ENCODE measurements at regions not wholly inside any gene's neighbourhood (a gene's known extent, or its start where the extent isn't known, plus 50 kb on each side); places are given as distances from the start of the nearest gene placed in this dataset.

DNA sequence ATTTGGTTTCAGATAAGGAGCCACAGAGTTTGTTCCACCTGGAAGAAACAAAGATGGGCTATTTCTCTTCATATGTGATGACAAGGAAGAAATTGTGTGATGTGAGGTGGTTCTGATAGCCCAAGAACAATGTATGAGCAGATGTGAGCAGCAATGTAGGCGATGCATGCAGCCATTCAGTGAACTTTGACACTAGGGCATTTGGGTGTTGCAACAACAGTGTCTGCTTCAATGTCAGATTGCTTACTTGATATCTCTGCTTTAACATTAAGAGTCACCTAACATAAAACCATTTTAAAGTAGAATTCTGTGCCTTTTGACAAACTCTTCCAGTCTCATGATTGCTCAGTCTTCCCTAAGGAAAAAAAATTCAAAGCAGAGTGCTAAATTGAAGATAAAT, 865.4 kb downstream of the SLITRK6 start:
- Histone ChIP-seq H3K27me3 (no peaks in the 10 kb centered on the region), H3K9ac (ENCODE audit: low read depth in 2 of 2, low read length in 2 of 2) (no peak overlapping the region), H3K4me3 (no peak overlapping the region), H3K27ac (no peak overlapping the region), H3K9me3 (no peaks in the 10 kb centered on the region), H3K4me1 (no peaks in the 10 kb centered on the region), H3K36me3 (no peaks in the 10 kb centered on the region)
- DNase-seq: no peak
- TF ChIP-seq, protein P1, sequence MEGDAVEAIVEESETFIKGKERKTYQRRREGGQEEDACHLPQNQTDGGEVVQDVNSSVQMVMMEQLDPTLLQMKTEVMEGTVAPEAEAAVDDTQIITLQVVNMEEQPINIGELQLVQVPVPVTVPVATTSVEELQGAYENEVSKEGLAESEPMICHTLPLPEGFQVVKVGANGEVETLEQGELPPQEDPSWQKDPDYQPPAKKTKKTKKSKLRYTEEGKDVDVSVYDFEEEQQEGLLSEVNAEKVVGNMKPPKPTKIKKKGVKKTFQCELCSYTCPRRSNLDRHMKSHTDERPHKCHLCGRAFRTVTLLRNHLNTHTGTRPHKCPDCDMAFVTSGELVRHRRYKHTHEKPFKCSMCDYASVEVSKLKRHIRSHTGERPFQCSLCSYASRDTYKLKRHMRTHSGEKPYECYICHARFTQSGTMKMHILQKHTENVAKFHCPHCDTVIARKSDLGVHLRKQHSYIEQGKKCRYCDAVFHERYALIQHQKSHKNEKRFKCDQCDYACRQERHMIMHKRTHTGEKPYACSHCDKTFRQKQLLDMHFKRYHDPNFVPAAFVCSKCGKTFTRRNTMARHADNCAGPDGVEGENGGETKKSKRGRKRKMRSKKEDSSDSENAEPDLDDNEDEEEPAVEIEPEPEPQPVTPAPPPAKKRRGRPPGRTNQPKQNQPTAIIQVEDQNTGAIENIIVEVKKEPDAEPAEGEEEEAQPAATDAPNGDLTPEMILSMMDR (IDR thresholded peaks at IDR 0.05): no peak
- intact Hi-C loops (cut with DNase I): no loop called here

DNA sequence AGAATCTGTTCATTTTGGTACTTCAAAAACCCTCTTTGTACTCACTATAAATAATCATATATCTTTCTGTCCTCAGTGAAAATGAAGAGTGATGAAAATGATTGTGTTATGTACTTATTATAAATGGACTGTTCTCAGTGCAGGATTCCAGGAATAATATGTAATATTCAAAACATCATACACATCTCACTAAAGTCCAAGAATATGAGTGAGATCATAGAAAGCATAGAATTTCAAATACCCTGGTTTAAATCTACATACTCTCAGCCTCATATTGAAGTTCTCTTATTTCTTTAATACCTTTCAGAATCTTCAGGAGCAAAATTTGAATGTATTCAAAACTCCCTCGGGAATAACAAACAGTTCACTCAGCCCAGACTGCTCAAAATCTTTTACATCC, 868.0 kb downstream of the SLITRK6 start:
- Histone ChIP-seq H3K4me1 (no peaks in the 10 kb centered on the region), H3K9ac (ENCODE audit: low read depth in 2 of 2, low read length in 2 of 2) (no peak overlapping the region), H3K4me3 (no peak overlapping the region), H3K9me3 (no peaks in the 10 kb centered on the region), H3K27ac (no peak overlapping the region), H3K36me3 (no peaks in the 10 kb centered on the region), H3K27me3 (no peaks in the 10 kb centered on the region)
- DNase-seq: no peak
- TF ChIP-seq, protein P1 (IDR thresholded peaks at IDR 0.05): no peak
- intact Hi-C loops (cut with DNase I): no loop called here

DNA sequence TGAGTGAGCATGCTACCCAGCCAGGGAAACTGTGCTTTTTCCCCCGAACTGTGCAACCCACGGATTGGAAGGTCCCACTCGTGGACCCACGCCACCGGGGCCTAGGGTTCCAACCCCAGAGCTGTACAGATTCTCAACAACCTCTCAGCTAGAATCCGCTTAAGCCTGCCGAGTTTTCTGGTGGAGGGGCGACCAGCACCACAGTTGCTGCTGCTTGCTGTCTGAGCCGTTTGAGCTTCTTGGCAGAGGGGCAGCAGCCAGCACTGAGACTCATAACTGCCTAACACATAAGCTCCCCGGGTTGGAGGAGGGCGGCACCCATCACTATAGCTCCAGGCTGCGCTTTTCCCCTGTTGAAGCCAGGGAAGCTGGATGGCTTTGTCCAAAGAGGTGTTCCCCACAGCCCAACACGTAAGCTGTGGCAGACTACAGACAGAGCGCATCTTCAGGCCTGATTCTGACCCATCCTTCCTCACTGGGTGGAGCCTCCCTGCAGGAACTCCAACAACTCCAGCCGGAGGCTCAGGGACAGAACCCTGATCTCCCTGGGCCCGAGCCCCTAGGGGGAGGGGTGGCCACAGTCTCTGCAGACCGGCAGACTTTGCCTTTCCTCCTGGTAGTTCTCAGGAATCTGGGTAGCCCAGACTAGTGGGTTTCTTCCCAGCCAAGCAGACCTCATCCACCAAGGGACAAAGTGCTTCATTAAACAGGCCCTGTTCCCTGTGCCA, 871.6 kb downstream of the SLITRK6 start:
- TF ChIP-seq, protein P1 (IDR thresholded peaks at IDR 0.05): no peak
- no peak for DNase-seq
- intact Hi-C loops (cut with DNase I): no loop called here
- H3K27ac ChIP-seq: no peak overlapping the region
- no peaks in the 10 kb centered on the region for H3K4me1 ChIP-seq
- no peaks in the 10 kb centered on the region for H3K36me3 ChIP-seq
- H3K4me3 ChIP-seq: no peak overlapping the region
- H3K9ac ChIP-seq (ENCODE audit: low read depth in 2 of 2, low read length in 2 of 2): no peak overlapping the region
- no peaks in the 10 kb centered on the region for H3K27me3 ChIP-seq
- H3K9me3 ChIP-seq: no peaks in the 10 kb centered on the region

DNA sequence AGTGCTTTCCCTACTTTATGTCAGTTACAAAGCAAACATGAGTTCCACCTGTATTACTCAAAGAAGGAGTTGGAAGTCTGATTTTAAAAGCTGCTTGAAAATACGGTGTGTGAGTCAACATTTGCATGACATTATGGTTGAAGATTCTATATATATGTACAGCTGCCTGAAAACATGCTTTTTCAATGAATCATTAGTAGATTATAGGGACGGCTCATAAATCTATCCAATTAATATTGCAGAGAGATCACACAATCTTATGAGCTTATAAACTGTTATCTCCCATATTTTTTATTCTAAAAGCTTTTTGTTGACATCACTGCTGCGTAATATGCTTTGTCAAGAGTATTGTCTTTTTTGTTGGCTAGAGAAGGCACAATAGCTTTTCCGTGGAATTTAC, 873.8 kb downstream of the SLITRK6 start:
- intact Hi-C loops (cut with DNase I): no loop called here
- H3K9ac ChIP-seq (ENCODE audit: low read depth in 2 of 2, low read length in 2 of 2): no peak overlapping the region

DNA sequence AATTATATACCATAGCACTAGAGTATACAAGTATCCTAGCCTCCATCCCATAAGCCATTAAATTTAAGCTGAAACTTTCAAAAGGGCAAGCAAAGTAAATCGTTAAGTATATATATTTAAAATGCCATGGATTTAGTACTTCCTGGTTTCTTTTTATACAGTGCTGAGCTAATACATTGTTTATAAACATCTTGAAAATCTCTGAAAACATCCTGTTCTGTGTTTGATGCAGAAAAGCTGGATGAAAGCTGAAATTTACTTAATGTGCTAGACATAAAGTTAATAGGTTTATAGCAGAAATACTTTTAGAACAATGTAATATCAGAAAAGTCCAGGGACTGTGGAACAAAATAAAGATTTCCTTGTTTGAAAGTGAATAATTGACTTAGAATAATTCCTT, 875.4 kb downstream of the SLITRK6 start:
- H3K9me3 ChIP-seq: no peaks in the 10 kb centered on the region
- TF ChIP-seq, protein P1 (IDR thresholded peaks at IDR 0.05): no peak
- no peak overlapping the region for H3K4me3 ChIP-seq
- intact Hi-C loops (cut with DNase I): no loop called here
- no peaks in the 10 kb centered on the region for H3K4me1 ChIP-seq
- no peak overlapping the region for H3K9ac ChIP-seq (ENCODE audit: low read depth in 2 of 2, low read length in 2 of 2)
- H3K27me3 ChIP-seq: no peaks in the 10 kb centered on the region
- no peak overlapping the region for H3K27ac ChIP-seq
- H3K36me3 ChIP-seq: no peaks in the 10 kb centered on the region
- no peak for DNase-seq

More for the DNA sequence above, 873.8 kb downstream of the SLITRK6 start:
- Histone ChIP-seq H3K36me3 (no peaks in the 10 kb centered on the region), H3K27me3 (no peaks in the 10 kb centered on the region), H3K27ac (no peak overlapping the region), H3K9me3 (no peaks in the 10 kb centered on the region), H3K4me1 (no peaks in the 10 kb centered on the region), H3K4me3 (no peak overlapping the region)
- no peak for DNase-seq
- TF ChIP-seq, protein P1 (IDR thresholded peaks at IDR 0.05): no peak
